ENCODE measurements at regions not wholly inside any gene's neighbourhood (a gene's known extent, or its start where the extent isn't known, plus 50 kb on each side); places are given as distances from the start of the nearest gene placed in this dataset.

DNA sequence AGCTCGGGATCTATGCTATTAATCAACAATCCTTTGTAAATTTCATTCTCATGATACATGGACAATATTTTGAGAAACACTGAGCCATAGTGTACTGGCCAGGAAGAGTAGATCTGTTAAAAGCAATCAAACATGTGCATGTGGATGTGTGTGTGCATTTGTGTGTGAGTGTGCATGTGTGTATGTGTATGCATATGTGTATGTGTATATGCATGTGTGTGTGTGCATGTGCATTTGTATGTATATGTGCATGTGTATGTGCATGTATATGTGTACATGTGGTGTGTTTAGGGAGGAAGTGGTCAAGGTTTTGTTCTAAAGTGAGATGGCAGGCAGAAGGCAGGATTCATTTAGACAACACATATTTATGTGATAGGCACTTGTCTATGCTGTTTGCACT is 623.8 kb downstream of the ADCYAP1 start (continued):
- TF ChIP-seq ZBTB21 (CRISPR knock-in tag; IDR thresholded peaks at IDR 0.05; ENCODE audit: borderline replicate concordance) = no peak
- no peak for TF ChIP-seq FOXP1 (CRISPR knock-in tag; IDR thresholded peaks at IDR 0.05; ENCODE audit: borderline replicate concordance)
- no peak for TF ChIP-seq ELF4 (CRISPR knock-in tag; IDR thresholded peaks at IDR 0.05; ENCODE audit: low read depth)
- TF ChIP-seq TP53 (CRISPR knock-in tag; IDR thresholded peaks at IDR 0.05) = no peak
- TF ChIP-seq ZNF121 (CRISPR knock-in tag; IDR thresholded peaks at IDR 0.05) = no peak
- no peak for TF ChIP-seq NFATC4 (CRISPR knock-in tag; IDR thresholded peaks at IDR 0.05)

DNA sequence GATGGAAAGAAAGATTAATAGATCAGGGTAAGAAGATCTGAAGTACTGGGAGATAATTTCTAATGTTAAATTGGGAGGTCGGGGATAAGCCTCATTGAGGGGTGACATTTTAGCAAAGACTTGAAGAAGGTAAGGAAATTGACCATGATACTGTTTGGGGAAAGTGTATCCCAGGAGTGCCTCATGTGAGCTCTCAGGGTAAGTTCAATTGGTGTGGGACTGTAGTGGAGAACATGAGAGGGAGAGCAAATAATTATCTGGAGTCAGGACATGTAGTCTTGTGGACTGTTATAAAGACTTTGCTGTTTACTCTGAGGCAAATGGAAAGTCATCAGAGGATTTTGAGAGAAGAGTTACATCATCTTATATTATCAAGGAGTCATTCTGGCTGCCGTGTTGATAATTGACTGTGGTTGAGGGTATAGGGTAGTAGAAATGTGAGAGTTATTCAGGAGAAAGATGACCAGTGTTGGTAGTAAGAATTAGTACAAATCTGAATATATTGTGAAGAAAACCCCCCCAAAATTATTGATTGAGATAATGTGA is 624.4 kb downstream of the ADCYAP1 start:
- Mint-ChIP-seq H3K4me3 (no peak overlapping the region), H3K27ac (no peak overlapping the region), H3K9me3 (peaks cover 26% of the 10 kb centered on the region), H3K36me3 (no peaks in the 10 kb centered on the region), H3K4me1 (peaks cover 3% of the 10 kb centered on the region; the same call in 1 of the 2 replicates), H3K27me3 (ENCODE audit: low read depth) (no peaks in the 10 kb centered on the region)
- TF ChIP-seq ATF2 (CRISPR knock-in tag; IDR thresholded peaks at IDR 0.05; ENCODE audit: borderline replicate concordance, low read depth) = no peak
- TF ChIP-seq NFE2L1 (CRISPR knock-in tag; IDR thresholded peaks at IDR 0.05) = no peak
- no peak for TF ChIP-seq KAT7 (CRISPR knock-in tag; IDR thresholded peaks at IDR 0.05; ENCODE audit: borderline replicate concordance)
- TF ChIP-seq, protein P1, sequence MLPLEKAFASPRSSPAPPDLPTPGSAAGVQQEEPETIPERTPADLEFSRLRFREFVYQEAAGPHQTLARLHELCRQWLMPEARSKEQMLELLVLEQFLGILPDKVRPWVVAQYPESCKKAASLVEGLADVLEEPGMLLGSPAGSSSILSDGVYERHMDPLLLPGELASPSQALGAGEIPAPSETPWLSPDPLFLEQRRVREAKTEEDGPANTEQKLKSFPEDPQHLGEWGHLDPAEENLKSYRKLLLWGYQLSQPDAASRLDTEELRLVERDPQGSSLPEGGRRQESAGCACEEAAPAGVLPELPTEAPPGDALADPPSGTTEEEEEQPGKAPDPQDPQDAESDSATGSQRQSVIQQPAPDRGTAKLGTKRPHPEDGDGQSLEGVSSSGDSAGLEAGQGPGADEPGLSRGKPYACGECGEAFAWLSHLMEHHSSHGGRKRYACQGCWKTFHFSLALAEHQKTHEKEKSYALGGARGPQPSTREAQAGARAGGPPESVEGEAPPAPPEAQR (CRISPR knock-in tag; IDR thresholded peaks at IDR 0.05) = no peak
- TF ChIP-seq ELF4 (CRISPR knock-in tag; IDR thresholded peaks at IDR 0.05; ENCODE audit: low read depth) = no peak
- TF ChIP-seq ZNF232 (CRISPR knock-in tag; IDR thresholded peaks at IDR 0.05) = no peak
- no peak for DNase-seq (ENCODE audit: low spot score)
- POLR2A ChIA-PET = no interaction called here
- CTCF ChIA-PET = no interaction called here
- no peak for ATAC-seq

GRCh38 chr18:1530650-1531049 is 626.0 kb downstream of the ADCYAP1 start:
- H3K4me3 Mint-ChIP-seq = no peak overlapping the region
- H3K9me3 Mint-ChIP-seq = peaks cover 26% of the 10 kb centered on the region
- no peak for TF ChIP-seq ZNF425 (CRISPR knock-in tag; conservative IDR thresholded peaks at IDR 0.05)
- no peak for TF ChIP-seq ETV6 (CRISPR knock-in tag; IDR thresholded peaks at IDR 0.05)
- TF ChIP-seq PRRX2 (CRISPR knock-in tag; IDR thresholded peaks at IDR 0.05) = no peak
- TF ChIP-seq ZNF532 (CRISPR knock-in tag; IDR thresholded peaks at IDR 0.05; ENCODE audit: borderline replicate concordance) = no peak
- TF ChIP-seq AFF4 (CRISPR knock-in tag; IDR thresholded peaks at IDR 0.05; ENCODE audit: borderline replicate concordance) = no peak
- no peak for TF ChIP-seq CBFB (CRISPR knock-in tag; IDR thresholded peaks at IDR 0.05; ENCODE audit: low read depth)
- TF ChIP-seq, protein P2, sequence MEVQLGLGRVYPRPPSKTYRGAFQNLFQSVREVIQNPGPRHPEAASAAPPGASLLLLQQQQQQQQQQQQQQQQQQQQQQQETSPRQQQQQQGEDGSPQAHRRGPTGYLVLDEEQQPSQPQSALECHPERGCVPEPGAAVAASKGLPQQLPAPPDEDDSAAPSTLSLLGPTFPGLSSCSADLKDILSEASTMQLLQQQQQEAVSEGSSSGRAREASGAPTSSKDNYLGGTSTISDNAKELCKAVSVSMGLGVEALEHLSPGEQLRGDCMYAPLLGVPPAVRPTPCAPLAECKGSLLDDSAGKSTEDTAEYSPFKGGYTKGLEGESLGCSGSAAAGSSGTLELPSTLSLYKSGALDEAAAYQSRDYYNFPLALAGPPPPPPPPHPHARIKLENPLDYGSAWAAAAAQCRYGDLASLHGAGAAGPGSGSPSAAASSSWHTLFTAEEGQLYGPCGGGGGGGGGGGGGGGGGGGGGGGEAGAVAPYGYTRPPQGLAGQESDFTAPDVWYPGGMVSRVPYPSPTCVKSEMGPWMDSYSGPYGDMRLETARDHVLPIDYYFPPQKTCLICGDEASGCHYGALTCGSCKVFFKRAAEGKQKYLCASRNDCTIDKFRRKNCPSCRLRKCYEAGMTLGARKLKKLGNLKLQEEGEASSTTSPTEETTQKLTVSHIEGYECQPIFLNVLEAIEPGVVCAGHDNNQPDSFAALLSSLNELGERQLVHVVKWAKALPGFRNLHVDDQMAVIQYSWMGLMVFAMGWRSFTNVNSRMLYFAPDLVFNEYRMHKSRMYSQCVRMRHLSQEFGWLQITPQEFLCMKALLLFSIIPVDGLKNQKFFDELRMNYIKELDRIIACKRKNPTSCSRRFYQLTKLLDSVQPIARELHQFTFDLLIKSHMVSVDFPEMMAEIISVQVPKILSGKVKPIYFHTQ (CRISPR knock-in tag; IDR thresholded peaks at IDR 0.05) = no peak

More at GRCh38 chr18:1530650-1531049, 626.0 kb downstream of the ADCYAP1 start:
- Mint-ChIP-seq H3K4me1 (peaks cover 3% of the 10 kb centered on the region; the same call in 1 of the 2 replicates), H3K27me3 (ENCODE audit: low read depth) (no peaks in the 10 kb centered on the region), H3K36me3 (no peaks in the 10 kb centered on the region), H3K27ac (no peak overlapping the region)
- DNase-seq (ENCODE audit: low spot score) (no peak), ATAC-seq (no peak)
- ChIA-PET POLR2A (no interaction called here), CTCF (no interaction called here)

All from WTC11 (cell line).